ENCODE measurements at regions not wholly inside any gene's neighbourhood (a gene's known extent, or its start where the extent isn't known, plus 50 kb on each side); places are given as distances from the start of the nearest gene placed in this dataset.

- DNase-seq (ENCODE audit: low read depth): no peak
These were observed 115.7 kb upstream of the RALGAPA2 start for GRCh38 chr20:20827992-20828597.

GRCh38 chr20:20824924-20825584, 112.6 kb upstream of the RALGAPA2 start:
- DNase-seq (ENCODE audit: low read depth): no peak

GRCh38 chr20:20823476-20823881, 111.0 kb upstream of the RALGAPA2 start:
- DNase-seq (ENCODE audit: low read depth): no peak

- DNase-seq (ENCODE audit: low read depth): no peak
These were observed 109.2 kb upstream of the RALGAPA2 start for GRCh38 chr20:20821484-20822260.

GRCh38 chr20:20820785-20821483, 108.5 kb upstream of the RALGAPA2 start:
- DNase-seq (ENCODE audit: low read depth): no peak

GRCh38 chr20:20820104-20820503, 107.7 kb upstream of the RALGAPA2 start:
- DNase-seq (ENCODE audit: low read depth): no peak

- no peak for DNase-seq (ENCODE audit: low read depth)
These were observed 104.7 kb upstream of the RALGAPA2 start for GRCh38 chr20:20816969-20817755.

GRCh38 chr20:20815711-20816455, 103.4 kb upstream of the RALGAPA2 start:
- no peak for DNase-seq (ENCODE audit: low read depth)

GRCh38 chr20:20814685-20815084, 102.2 kb upstream of the RALGAPA2 start:
- no peak for DNase-seq (ENCODE audit: low read depth)

GRCh38 chr20:20812136-20812535, 99.7 kb upstream of the RALGAPA2 start:
- no peak for DNase-seq (ENCODE audit: low read depth)

GRCh38 chr20:20808016-20808415, 95.6 kb upstream of the RALGAPA2 start:
- DNase-seq (ENCODE audit: low read depth): no peak

GRCh38 chr20:20806121-20807095, 94.0 kb upstream of the RALGAPA2 start:
- DNase-seq (ENCODE audit: low read depth): no peak

GRCh38 chr20:20803011-20803410, 90.6 kb upstream of the RALGAPA2 start:
- no peak for DNase-seq (ENCODE audit: low read depth)

- no peak for DNase-seq (ENCODE audit: low read depth)
These were observed 89.9 kb upstream of the RALGAPA2 start for GRCh38 chr20:20802328-20802727.

- DNase-seq (ENCODE audit: low read depth): no peak
These were observed 87.4 kb upstream of the RALGAPA2 start for GRCh38 chr20:20799716-20800312.

- no peak for DNase-seq (ENCODE audit: low read depth)
These were observed 85.3 kb upstream of the RALGAPA2 start for GRCh38 chr20:20797521-20798310.

- DNase-seq (ENCODE audit: low read depth): no peak
These were observed 84.5 kb upstream of the RALGAPA2 start for GRCh38 chr20:20796766-20797440.

GRCh38 chr20:20795721-20796120, 83.3 kb upstream of the RALGAPA2 start:
- DNase-seq (ENCODE audit: low read depth): no peak
